NT2/D1 (cell line): ENCODE measurements at regions not wholly inside any gene's neighbourhood (a gene's known extent, or its start where the extent isn't known, plus 50 kb on each side); places are given as distances from the start of the nearest gene placed in this dataset.

Experiments used
- DNase-seq: peaks from one replicate; pipeline ENCODE4 v3.0.0-alpha.2; 2011; ENCODE audit warnings: low read depth, low spot score
- H3K27me3 ChIP-seq: 2 replicates; pipeline ENCODE4 v1.6.0; 2011; ENCODE audit warnings: mild to moderate bottlenecking; ENCODE audit not compliant: insufficient read length, insufficient read depth
- H3K36me3 ChIP-seq: 2 replicates; pipeline ENCODE4 v1.6.1; 2011; ENCODE audit warnings: mild to moderate bottlenecking, low read length, mixed read lengths; ENCODE audit not compliant: insufficient read depth, insufficient read length
- H3K4me1 ChIP-seq: 2 replicates; pipeline ENCODE4 v1.5.1; 2011; ENCODE audit not compliant: insufficient read depth, insufficient read length
- H3K4me3 ChIP-seq: 2 replicates; pipeline ENCODE4 v1.5.1; 2011; ENCODE audit warnings: low read depth; ENCODE audit not compliant: insufficient read length
- H3K9ac ChIP-seq: 2 replicates; pipeline ENCODE4 v1.6.0; 2011; ENCODE audit warnings: low read depth; ENCODE audit not compliant: insufficient read length
- H3K9me3 ChIP-seq: 2 replicates; pipeline ENCODE4 v1.5.1; 2011; ENCODE audit warnings: mild to moderate bottlenecking, low read length; ENCODE audit not compliant: insufficient read depth
- SUZ12 ChIP-seq: IDR thresholded peaks from 2 replicates; pipeline ENCODE4 v1.6.1; 2011; ENCODE audit not compliant: insufficient read length, insufficient read depth; ENCODE audit errors: extremely low read depth
- YY1 ChIP-seq: IDR thresholded peaks from 2 replicates; pipeline ENCODE4 v1.6.1; 2011; ENCODE audit not compliant: insufficient read length, insufficient read depth
- ZNF274 ChIP-seq: IDR thresholded peaks from 2 replicates; pipeline ENCODE4 v1.6.1; 2011; ENCODE audit warnings: mild to moderate bottlenecking, low read depth, low read length

DNA sequence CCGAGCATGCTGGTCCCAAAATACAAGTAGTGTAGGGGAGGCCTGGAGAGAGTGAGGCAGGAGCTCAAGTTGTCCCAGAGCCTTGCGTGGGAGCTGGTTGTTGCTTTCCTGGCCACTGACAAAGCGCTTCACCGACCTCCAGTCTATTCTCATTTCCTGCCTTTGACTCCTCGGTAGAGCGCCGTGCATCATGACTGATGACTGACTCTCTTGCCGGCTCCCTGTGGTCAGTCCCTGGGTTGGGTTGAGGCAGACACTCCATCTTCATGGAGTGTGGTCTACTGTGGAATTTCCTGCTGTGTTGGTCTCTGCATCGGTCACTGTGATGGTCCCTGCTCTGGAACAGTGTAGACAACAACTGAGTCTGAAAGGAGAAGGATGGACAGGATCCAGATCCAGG lies 175.1 kb upstream of the S1PR3 start:
- H3K9me3 ChIP-seq, result no peaks in the 10 kb centered on the region
- DNase-seq, result no peak
- H3K4me1 ChIP-seq, result peaks cover 5% of the 10 kb centered on the region
- no peaks in the 10 kb centered on the region for H3K27me3 ChIP-seq
- H3K9ac ChIP-seq, result no peak overlapping the region
- H3K36me3 ChIP-seq, result no peaks in the 10 kb centered on the region
- no peak for TF ChIP-seq YY1
- no peak for TF ChIP-seq ZNF274
- TF ChIP-seq SUZ12, result no peak
- H3K4me3 ChIP-seq, result no peak overlapping the region

DNA sequence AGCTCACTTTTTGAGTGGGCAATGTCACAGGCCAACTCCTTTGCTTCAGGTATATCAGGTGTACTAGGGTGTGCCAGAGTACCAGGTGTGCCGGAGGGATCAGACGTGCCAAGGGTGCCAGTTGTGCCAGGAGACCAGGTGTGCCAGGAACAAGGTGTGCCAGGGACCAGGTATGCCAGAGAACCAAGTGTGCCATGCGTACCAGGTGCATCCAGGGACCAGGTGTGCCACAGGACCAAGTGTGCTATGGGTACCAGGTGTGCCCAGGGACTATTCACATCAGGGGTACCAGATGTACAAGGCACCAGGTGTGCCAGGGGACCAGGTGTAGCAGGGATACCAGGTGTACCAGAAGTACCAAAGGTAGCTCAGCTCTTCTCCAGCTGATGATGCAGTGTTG lies 174.7 kb upstream of the S1PR3 start:
- H3K9me3 ChIP-seq, result no peaks in the 10 kb centered on the region
- H3K4me3 ChIP-seq, result no peak overlapping the region
- no peak for DNase-seq
- no peaks in the 10 kb centered on the region for H3K36me3 ChIP-seq
- H3K27me3 ChIP-seq, result no peaks in the 10 kb centered on the region
- no peak overlapping the region for H3K9ac ChIP-seq
- TF ChIP-seq YY1 (no peak), SUZ12 (no peak), ZNF274 (no peak)
- H3K4me1 ChIP-seq, result peaks cover 5% of the 10 kb centered on the region

DNA sequence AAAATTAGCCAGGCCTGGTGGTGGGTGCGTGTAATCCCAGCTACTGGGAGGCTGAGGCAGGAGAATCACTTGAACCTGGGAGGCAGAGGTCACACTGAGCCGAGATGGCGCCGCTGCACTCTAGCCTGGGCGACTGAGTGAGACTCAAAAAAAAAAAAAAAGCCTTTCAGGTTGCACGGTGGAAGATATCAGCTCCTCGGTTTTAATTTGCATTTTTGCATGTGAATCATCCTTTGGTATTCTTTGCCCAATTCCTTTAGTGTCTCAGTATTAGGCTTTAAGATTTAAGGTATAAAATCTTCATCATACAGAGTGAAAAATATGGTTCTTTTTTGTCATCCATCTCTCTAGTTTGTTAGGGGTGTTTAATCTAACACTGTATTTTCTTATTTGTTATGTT lies 173.6 kb upstream of the S1PR3 start:
- no peak for DNase-seq
- Histone ChIP-seq H3K27me3 (no peaks in the 10 kb centered on the region), H3K36me3 (no peaks in the 10 kb centered on the region), H3K4me3 (no peak overlapping the region), H3K9me3 (no peaks in the 10 kb centered on the region), H3K4me1 (peaks cover 5% of the 10 kb centered on the region), H3K9ac (no peak overlapping the region)
- TF ChIP-seq YY1, result no peak
- no peak for TF ChIP-seq ZNF274
- TF ChIP-seq SUZ12, result no peak

DNA sequence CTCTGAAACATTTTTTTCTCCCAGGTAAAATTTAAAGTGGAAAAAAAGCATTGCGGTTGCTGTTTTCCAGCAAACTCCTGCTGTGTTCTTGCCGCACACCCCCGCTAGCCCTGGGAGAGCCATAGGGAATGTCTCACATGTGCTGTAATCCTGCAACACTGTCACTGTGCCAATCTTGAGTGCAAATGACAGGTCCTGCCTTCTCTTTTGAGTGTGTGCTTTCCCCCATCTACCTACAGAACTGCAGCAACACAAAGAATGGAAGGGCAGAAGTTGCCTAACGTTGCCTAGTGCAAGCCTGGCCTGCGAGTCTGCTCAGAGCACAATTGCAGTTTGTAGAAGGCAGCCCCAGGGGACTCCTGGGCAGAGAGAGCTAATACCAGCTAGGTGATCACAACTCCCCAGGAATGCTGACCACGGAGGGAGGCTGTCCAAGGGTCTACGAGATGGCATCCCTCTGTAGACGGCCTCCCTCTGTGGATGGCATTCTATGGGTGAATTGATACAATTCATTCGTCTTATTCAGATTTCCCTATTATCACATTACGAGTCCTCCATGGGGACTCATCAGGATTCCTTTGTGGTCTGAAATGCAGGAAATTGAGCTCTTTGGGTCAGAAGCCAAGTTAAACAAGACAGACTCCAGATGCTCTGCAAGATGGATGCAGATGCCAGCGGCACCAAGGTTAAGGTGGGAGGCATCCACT lies 172.6 kb upstream of the S1PR3 start:
- no peak overlapping the region for H3K9ac ChIP-seq
- no peaks in the 10 kb centered on the region for H3K9me3 ChIP-seq
- no peak for DNase-seq
- TF ChIP-seq SUZ12, result no peak
- TF ChIP-seq YY1, result no peak
- TF ChIP-seq ZNF274, result no peak
- no peak overlapping the region for H3K4me3 ChIP-seq
- H3K36me3 ChIP-seq, result no peaks in the 10 kb centered on the region
- H3K4me1 ChIP-seq, result no peaks in the 10 kb centered on the region
- no peaks in the 10 kb centered on the region for H3K27me3 ChIP-seq

DNA sequence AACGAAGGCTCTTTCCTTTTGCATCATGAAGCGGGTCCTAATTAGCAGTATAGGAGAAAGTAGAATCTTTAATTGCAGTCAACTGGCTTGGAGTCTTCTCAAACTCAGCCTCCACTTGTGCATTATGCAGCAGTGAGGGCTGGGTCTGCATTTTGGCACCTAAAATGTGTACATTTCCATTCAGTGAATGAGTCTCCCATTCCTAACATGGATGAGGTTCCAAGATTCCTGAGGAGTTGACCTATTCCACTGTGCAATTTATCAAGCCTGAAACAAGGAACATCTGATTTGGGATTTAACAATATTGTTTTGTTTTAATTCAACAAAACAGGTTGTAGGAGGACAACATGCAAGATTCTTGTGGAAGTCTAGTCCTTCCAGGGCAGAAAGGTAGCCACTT lies 171.8 kb upstream of the S1PR3 start:
- Histone ChIP-seq H3K27me3 (no peaks in the 10 kb centered on the region), H3K4me1 (no peaks in the 10 kb centered on the region), H3K9ac (no peak overlapping the region), H3K4me3 (no peak overlapping the region), H3K36me3 (no peaks in the 10 kb centered on the region), H3K9me3 (no peaks in the 10 kb centered on the region)
- no peak for DNase-seq
- no peak for TF ChIP-seq SUZ12
- no peak for TF ChIP-seq YY1
- no peak for TF ChIP-seq ZNF274

DNA sequence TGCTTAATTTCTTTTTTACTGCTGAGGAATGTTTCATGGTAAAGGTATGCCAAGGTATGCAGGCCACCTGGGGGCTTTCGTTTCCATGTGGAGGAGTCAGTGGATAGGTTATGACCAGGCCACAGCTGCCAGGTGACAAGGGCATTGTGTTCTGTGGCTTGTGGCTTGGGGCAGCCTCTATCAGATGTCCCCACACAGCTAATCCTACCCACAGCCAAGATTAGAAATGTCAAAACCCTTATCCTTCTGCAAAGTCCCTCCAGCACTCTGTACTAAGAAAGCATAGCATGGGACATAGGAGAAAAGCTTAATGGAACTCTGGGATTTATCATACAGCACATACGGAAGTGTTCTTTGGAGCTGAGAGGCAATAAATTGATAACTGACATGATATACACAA lies 171.2 kb upstream of the S1PR3 start:
- Histone ChIP-seq H3K9ac (no peak overlapping the region), H3K4me3 (no peak overlapping the region), H3K4me1 (no peaks in the 10 kb centered on the region), H3K36me3 (no peaks in the 10 kb centered on the region), H3K27me3 (no peaks in the 10 kb centered on the region), H3K9me3 (no peaks in the 10 kb centered on the region)
- TF ChIP-seq ZNF274, result no peak
- TF ChIP-seq YY1, result no peak
- TF ChIP-seq SUZ12, result no peak
- no peak for DNase-seq

DNA sequence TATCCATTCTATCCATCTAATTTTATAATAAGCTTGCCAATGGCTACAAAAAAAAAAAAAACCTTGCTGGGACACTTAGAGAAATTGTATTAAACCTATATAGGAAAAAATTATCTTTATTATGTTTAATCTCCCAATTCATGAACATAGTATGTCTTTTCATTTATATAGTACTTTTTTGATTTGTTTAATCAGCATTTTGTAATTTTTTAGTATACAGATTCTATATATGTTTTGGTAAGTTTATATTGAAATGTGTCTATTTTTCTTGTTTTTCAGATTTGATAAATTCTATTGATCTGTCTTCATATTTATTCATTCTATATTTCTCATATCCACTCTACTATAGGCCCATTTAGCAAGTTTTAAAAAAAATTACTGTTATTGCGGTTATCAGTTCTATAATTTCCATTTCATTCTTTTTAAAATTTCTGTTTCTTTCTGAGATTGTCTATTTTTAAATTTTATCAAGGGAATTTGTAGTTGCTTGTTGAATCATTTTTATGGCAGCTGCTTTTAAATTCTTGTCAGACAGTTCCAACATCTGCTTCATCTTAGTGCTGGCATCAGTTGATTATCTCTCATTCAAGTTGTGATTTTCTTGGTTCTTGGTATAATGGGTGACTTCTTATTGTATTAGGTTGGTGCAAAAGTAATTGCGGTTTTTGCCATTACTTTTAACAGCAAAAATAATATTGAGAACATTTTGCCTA lies 170.1 kb upstream of the S1PR3 start:
- DNase-seq, result no peak
- no peak for TF ChIP-seq ZNF274
- no peak for TF ChIP-seq SUZ12
- no peak for TF ChIP-seq YY1
- H3K4me3 ChIP-seq, result no peak overlapping the region
- H3K4me1 ChIP-seq, result no peaks in the 10 kb centered on the region
- no peaks in the 10 kb centered on the region for H3K36me3 ChIP-seq
- no peaks in the 10 kb centered on the region for H3K9me3 ChIP-seq
- H3K27me3 ChIP-seq, result no peaks in the 10 kb centered on the region
- H3K9ac ChIP-seq, result no peak overlapping the region

DNA sequence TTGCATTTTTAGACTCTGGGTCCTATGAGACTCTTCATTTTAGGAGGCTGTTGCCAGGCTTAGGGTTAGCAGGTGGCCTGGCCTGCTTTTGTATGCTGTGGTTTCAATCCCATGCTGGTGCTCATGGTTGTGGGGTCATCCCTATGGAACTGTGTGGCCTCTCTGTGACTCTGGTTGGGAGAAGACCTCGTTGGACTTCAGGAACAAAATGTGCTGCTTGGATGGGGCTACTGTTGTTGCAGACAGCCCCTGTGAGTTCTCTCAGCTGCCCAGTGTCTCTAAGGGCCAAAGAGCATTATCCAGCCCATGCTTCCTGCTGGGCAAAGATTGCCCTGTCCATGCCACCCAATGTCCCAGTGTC lies 169.5 kb upstream of the S1PR3 start:
- TF ChIP-seq YY1 (no peak), ZNF274 (no peak), SUZ12 (no peak)
- DNase-seq, result no peak
- Histone ChIP-seq H3K36me3 (no peaks in the 10 kb centered on the region), H3K9me3 (no peaks in the 10 kb centered on the region), H3K9ac (no peak overlapping the region), H3K27me3 (no peaks in the 10 kb centered on the region), H3K4me1 (no peaks in the 10 kb centered on the region), H3K4me3 (no peak overlapping the region)
